ENCODE measurements at regions not wholly inside any gene's neighbourhood (a gene's known extent, or its start where the extent isn't known, plus 50 kb on each side); places are given as distances from the start of the nearest gene placed in this dataset.

DNA sequence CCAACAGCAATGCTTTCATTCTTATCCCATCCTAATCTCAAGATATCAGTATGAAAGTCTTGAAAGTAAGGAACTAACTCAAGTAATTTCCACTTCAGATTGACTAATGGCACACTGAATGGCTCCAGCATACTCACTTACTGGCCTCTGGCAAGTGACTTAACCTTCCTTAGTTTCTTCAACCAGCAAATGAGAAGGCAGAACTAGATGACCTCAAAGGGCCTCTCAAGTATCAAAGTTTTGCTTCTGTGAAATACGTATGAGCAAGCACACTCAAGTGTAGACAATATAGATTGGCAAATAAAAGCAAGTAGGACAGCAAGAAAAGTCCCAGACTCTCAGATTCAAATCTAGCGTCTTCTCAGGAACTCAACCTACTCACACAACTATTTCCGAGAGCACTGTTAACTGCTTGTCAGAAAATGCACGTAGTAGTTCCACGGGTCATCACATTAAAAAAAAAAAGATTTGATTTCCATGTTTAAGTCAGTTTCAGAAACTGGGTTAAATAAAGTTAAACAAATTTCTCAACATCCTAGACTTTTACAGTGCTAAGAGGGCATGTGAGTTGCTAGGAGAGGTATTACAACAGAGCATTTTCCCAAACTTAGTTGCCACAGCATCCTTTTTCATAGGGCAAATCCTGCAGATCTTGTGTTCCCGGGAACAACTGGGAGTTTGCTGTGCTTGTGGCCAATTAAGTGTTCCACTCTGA is 276.9 kb upstream of the KLF14 start:
- DNase-seq (ENCODE audit: low read depth in 4 of 4, low spot score in 1 of 4): no peak

DNA sequence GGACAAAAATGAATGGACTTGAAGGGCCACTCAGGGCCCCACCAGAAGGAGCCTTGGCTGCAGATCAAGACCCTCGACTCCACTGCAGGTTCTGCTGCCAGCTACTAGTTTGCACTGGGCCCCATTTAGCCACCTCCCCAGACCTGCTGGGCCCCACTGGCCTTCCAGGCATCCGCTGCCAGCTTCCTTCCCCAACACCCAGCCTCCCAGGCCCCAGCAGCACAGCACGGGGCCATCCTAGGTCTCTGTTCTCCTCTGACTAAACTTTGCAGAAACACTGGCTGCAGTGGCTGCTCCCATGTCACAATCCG is 277.4 kb upstream of the KLF14 start:
- no peak for DNase-seq (ENCODE audit: low read depth in 4 of 4, low spot score in 1 of 4)

DNA sequence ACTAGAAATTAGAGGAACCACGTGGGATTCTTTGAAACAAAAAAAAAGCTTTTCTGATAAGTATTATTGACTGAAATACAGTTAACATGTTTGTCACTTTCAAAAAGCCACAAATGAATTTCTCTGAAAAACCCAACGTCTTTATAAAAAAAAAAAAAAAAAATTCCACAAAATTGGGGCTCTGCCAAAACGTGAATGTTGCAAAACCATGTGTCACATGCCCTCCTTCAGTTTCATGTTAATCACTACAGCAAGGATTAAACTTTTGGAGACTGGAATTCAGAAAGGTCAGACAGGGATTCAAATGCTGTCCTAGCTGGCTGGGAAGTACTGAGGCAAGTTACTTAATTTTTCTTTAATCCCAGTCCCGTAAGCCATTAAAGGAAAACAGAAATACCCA is 278.0 kb upstream of the KLF14 start:
- no peak for DNase-seq (ENCODE audit: low read depth in 4 of 4, low spot score in 1 of 4)

DNA sequence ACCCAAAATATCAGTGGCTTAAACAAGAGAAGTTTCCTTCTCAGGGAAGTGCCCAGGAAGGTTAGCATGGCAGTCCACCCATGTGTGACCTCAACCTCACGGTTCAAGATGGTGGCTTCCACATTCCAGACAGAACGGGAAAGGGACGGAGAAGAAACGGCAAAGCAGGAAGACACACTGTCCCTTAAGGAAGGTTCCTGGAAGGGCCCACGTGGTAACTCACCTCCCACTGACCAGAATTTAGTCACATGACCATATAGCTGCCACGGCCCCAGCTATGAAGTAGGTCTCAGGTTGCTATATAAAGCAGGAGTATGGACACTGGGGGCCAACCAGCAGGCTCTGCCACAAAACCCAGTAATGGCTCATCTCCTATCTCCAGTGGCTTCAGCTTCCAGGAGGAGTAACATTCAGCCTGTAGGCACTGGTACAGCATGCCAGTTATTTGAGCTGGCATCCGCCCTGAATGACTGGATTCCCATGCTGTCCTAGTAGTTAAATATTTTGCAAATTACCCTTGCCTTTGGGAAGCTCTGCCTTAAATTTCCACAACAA is 278.5 kb upstream of the KLF14 start:
- no peak for DNase-seq (ENCODE audit: low read depth in 4 of 4, low spot score in 1 of 4)

DNA sequence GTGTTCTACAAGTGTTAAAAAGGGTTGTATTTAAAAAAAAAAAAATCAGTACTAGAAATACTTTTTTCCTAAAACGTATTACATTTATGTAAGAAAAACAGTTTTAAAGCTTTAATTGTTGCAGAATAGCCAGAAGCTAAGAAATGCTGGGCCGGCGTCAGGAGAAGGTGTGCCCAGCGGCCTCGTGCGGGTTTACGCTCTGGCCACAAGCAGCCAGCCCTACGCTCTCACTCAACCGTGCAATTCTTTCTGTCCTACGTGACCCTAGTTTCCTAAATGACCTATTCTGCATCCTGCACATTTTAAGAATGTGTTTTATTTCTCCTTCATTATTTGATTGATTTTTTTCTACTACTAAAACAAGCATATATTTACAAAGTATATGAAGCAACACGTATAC is 279.7 kb upstream of the KLF14 start:
- DNase-seq (ENCODE audit: low read depth in 4 of 4, low spot score in 1 of 4): no peak

DNA sequence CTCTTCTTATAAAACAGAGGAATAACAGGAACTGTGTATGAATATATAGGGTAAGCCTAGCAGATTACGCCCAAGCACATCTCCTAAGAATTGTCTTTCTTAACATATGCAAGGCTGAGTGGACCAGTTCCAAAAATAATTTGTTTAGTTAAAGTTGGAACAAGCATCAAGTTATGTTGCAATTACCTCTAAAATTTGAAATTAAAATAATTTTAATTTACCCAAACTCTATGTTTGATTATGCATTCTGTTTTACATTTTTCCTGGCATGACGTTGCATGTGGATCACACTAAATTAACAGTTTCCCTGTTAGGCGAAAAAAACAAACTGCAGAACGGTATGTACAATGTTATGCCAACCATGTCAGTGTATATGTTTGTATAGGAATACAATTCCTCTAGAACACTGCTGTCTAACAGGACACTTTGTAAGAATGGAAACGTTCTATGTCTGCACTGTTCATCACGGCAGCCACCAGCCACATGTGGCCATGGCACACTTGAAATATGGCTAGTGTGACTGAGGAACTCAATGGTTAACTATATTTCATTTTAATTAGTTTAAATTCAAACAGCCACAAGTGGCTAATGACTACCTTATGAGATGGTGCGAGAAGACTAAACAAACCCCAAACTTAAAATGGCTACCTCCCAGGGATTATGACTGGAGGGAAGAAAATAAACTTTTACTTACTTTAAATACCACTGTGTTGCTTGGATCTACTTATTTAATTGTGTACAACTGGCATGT is 281.1 kb upstream of the KLF14 start:
- no peak for DNase-seq (ENCODE audit: low read depth in 4 of 4, low spot score in 1 of 4)

DNA sequence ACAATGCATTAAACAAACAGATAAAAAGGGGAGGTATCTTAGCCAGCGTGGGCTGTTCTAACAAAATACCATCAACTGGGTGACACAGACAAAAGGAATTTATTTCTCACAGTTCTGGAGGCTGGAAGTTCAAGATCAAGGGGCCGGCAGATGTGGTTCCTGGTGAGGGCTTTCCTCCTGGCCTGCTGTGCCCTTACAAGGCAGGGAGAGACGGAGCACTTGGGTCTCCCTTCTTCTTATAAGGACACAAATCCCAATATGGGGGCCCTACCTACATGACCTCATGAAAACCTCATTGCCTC is 281.6 kb upstream of the KLF14 start:
- DNase-seq (ENCODE audit: low read depth in 4 of 4, low spot score in 1 of 4): no peak

DNA sequence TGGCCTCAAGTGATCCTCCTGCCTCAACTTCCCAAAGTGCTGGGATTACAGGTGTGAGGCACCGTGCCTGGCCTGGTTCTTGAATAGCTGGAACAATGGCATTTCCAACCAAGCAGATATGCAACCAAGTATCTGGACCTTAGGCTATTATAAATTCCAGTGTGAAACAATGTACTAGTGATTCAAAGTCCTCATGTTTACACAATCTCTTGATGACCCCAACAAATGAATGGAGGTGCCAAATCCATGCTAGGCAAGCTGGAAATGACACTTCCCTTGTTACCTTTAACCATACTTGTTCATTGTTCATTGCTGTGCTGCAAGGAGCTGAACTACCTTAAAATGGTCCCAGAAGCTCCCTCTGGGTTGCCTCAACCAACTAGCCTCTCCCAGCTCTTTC is 282.2 kb upstream of the KLF14 start:
- no peak for DNase-seq (ENCODE audit: low read depth in 4 of 4, low spot score in 1 of 4)

DNA sequence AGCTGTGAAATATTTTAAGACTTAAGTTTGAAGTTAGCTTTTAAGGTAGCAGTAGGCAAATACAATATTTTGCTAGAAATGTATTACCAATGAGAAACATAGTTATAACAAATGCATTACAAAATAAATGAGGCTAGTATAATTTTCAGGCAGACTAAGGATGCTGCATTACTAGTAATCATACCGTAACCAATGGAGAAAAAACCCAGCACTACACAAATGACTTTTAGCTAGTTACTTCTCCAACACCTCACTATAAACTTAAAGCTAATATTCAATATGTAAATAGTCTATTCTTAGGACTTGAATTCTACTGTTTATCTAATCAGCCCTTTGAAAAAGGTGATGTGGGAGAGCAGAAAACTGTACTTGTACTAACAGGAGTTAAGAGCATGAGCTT is 285.3 kb upstream of the KLF14 start:
- DNase-seq (ENCODE audit: low read depth in 4 of 4, low spot score in 1 of 4): no peak

DNA sequence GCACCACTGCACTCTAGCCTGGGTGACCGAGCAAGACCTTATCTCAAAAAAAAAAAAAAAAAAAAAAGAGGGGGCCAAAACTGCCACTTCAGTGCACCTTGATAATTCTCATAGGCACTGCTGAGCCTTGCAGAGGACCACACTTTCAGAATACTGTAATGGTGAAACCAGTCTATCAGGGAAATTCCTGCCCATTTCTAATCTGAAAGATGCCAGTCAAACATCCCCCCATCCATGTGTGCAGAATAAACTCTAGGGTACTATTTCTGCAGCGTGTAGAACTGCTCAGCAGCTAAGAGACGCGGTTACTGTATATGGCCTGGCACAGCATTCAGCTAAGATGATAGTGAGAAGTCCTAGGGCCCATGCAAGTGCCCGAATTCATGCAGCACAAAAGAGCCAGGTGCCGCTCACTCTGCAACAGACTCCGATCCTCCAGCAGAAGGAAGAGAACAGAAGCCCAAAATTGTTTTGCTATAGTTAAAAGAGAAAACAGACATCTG is 286.8 kb upstream of the KLF14 start:
- DNase-seq (ENCODE audit: low read depth in 4 of 4, low spot score in 1 of 4): no peak

DNA sequence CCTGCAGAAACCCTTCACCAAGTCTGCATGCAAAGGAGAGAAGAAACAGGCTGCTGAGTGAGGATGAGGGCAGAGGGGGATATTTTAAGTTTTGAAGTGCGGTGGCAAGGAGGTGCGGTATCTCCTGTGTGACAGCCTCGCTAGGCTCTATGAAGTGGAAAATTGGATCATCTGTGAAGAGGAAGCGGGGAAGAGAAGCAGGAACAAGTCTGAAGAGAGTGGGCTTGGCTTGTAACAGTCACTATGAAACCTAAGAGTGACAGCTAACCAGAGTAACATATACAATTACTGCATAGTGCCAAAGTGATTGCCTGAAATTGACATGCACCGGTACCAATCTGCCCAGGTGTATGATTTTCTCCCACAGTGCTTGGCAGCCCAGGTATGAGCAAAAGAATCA is 287.5 kb upstream of the KLF14 start:
- no peak for DNase-seq (ENCODE audit: low read depth in 4 of 4, low spot score in 1 of 4)

DNA sequence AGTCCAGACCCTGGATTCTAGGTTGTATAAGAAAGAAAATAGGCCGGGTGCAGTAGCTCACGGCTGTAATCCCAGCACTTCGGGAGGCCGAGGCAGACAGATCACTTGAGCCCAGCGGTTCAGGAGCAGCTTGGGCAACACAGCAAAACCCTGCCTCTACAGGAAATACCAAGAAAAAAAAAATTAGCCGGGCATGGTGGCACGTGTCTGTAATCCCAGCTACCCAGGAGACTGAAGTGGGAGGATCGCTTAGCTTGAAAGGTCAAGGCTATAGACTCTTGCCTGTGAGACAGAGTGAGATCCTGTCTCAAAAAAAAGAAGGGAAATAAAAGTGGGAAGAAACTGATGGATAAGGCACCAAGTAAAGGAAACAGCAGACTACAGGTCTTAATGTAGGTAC is 287.9 kb upstream of the KLF14 start:
- no peak for DNase-seq (ENCODE audit: low read depth in 4 of 4, low spot score in 1 of 4)

DNA sequence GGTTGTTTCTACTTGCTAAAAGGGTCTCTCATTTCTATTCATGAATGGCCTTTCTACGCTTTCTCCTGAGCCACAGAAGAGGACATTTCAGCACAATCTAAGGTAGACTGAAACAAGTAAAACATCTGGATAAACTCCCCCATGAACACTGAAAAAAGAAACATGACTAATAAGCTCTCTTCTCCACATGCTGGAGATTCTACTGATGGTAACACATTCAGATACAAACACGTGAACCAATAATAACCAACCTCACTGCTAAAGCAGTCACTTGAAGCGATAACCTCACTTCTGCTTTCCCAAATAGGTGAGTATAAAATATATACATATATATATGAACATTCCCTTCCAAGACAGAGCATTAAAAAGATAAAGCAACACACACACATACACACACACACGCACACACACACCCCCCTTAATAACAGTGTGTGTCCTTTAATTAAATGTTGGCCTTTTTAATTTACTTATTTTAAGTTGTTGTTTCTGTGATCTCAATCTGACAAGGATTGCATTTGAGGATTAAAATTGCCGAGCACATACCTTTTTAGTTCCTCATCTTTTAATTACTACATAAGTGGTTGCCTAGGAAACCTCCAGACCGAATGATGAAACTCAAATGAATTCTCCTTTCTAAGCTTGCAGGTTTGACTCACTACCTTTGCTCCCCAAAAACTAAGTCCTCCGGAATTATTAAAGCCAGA is 292.4 kb upstream of the KLF14 start:
- no peak for DNase-seq (ENCODE audit: low read depth in 4 of 4, low spot score in 1 of 4)

DNA sequence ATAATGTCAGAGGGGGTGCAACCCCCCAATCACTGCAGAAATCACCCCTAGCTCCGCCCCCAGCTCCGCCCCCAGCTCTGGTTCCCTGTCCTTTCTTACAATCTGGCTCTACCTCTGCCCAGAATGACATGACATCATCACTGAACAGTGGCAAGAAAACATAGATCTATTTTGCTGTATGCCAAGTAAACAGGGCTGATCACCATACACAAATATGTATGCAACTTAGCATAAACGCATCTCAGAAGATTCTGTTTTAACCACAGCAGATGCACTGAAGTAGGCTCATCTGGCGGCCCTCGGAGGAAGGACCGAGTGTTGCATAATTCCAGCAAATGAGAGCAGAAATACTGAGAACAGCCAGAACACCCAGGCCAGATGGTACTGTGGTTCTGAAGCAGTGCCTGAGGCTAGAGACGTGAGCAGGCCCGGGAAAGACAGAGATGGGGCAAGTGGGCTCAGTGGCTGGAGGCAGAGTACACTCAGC is 293.3 kb upstream of the KLF14 start:
- no peak for DNase-seq (ENCODE audit: low read depth in 4 of 4, low spot score in 1 of 4)

DNA sequence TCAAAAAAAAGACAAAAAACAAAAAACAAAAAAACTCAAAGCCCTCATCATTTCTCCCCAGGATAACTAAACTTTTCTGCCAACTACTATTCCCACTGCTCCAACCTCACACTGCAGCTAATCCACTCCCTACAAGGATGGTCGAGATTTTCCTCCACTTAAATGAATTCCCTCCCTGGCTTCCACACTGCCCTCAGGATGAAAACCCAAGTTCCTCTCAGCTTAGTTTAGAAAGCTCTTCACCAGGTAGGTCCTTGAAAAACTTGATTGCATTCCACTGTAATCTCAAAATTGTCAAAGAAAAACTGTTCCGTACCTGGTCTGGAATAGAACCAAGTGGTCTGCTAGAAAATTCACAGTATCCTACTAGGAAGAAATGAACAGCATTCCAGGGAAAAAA is 294.3 kb upstream of the KLF14 start:
- no peak for DNase-seq (ENCODE audit: low read depth in 4 of 4, low spot score in 1 of 4)

DNA sequence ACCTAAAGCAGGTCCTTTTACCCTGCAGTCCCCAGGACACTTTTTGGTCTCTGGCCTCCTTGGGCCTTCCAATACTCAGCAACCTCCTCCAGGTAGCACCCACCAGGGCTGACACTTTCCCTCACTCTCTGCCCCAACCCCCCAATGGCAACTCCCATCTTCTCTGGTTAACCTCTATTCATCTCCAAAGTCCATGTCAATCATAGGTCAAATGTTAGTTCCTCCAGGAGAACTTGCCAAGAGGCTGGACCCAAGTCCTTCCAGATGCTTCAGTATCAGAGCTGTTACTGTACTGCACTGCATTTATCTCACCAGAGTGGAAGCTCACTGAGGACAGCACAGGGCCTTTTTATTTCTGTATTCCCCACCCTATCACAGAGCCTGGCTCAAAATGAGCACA is 295.0 kb upstream of the KLF14 start:
- no peak for DNase-seq (ENCODE audit: low read depth in 4 of 4, low spot score in 1 of 4)

DNA sequence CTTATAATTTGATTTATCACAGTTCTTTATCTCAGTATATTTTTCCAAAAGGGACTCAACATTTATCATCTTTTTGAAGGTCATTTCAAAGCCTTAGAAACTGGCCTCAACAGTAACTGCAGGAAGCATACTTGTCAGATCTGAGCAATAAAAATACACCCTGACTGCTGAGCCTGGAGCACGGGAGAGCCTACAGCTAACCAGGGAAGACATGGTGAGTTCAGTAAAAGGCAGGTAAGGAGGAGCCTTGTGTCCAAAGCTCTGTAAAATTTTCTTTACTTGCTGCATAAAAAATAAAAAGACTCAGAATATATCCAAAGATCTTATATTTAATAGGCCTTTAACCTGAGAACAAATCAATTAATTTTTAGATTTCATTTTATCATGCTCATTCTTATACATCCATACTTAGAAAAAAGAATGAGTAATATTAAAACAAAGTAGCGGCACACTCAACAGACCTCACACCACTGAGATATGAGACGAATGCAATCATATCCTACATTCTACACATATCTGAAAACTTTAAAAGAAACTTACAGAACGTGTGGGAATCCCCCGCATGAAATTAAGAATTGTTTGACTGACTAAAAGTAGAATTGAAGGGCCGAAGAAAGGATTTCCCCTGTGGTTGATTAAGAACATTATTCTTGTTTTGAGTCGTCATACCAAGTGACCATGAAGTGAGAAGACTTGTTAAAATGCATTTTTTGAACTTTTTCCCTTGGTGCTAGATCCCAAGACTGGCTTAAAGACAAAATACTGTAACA is 296.4 kb upstream of the MKLN1 start:
- no peak for DNase-seq (ENCODE audit: low read depth in 4 of 4, low spot score in 1 of 4)

DNA sequence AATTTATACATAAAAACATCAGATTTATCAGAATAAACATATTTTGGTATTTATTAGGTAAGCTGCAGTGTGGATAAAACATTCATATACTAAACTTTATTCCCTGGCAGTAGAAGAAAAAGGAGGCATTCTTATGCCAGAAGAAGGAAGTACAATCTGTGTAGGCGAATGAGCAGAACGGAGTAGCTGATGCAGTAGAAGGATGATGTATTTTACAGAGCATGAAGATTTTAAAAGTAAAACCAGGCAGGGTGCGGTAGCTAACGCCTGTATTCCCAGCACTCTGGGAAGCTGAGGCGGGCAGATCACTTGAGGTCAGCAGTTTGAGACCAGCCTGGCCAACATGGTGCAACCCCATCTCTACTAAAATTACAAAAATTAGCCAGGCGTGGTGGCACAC is 294.9 kb upstream of the MKLN1 start:
- DNase-seq (ENCODE audit: low read depth in 4 of 4, low spot score in 1 of 4): no peak

DNA sequence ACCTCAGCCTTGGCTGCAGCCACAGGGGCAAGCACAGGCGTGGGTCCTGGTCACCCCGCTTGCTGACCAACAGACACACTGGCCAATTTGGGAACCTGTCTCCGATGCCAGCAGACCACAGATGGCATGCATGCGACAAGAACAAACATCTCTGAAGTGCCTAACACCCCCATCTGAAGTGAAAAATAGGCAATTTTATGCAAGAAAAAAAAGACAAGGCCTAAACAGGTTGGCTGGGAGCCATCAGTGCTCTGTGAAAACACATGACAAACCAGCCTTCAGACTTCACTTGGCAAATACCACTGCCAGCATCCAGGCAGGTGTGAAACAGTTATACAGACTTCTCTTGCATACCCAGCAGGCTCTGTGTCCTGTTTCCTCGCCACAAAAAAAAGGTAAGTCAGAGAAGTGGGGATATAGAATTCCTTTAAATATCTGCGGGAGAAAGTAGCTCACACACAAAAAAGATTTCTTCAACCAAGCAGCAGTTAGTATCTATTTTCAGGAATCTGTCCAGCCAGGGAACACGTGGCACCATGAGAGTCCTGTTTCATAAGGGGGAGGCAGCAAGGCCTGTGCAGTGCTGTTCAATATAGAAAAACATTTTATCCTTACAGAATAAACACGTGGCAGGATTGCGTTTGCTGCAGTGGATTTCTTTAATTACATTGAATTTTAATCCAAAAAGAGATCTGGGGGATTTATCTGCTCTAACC is 293.4 kb upstream of the MKLN1 start:
- no peak for DNase-seq (ENCODE audit: low read depth in 4 of 4, low spot score in 1 of 4)

DNA sequence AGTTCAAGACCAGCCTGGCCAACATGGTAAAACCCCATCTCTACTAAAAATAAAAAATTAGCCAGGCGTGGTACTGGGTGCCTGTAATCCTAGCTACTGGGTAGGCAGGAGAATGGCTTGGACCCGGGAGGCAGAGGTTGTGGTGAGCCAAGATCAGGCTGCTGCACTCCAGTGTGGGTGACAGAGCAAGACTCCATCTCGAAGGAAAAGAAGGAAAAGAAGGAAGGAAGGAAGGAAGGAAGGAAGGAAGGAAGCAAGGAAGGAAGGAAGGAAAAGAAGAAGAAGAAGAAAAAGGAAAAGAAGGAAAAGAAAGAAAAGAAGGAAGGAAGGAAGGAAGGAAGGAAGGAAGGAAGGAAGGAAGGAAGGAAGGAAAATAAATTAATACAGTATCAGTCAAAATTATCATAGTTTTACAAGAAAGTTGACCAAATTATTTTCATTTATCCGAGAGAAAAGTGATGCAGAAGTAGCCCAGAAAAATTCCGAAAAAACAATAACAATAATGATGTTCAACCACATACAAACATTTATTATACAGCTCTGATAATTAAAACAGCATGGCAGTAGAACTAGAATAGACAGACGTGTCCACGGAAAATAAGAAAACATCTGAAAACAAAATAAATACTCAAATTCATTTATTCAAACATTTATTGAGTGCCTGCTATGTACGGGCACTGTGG is 292.4 kb upstream of the MKLN1 start:
- DNase-seq (ENCODE audit: low read depth in 4 of 4, low spot score in 1 of 4): no peak
